GM12878 (cell line): ENCODE measurements at regions not wholly inside any gene's neighbourhood (a gene's known extent, or its start where the extent isn't known, plus 50 kb on each side); places are given as distances from the start of the nearest gene placed in this dataset.

Experiments used
- ATAC-seq: fragments of 200-7000 bp; cut with Tn5 transposase; 3 replicates; pipeline ENCODE4 v1.9.1; 2020; ENCODE audit warnings: mild to moderate bottlenecking, moderate library complexity
- BruUV-seq: library from RNA; stranded (reverse); fragments of 400-500 nt; replicated peaks from 2 replicates; lab custom pipeline; 2021; lab: Mats Ljungman, UMichigan
- CTCF ChIA-PET: fragments of 300-600 bp; sonication (Branson Sonifier 250); formaldehyde crosslinking; extraction: SDS; loops from one replicate; lab custom pipeline; 2021; ENCODE audit warnings: inconsistent platforms; lab: Yijun Ruan, JAX
- POLR2A ChIA-PET: fragments of 350-600 bp; formaldehyde crosslinking; extraction: SDS; loops from one replicate; lab custom pipeline; 2021; ENCODE audit warnings: inconsistent platforms; lab: Charles Lee
- RAD21 ChIA-PET: fragments of 300-600 bp; sonication (Branson Sonifier 250); formaldehyde crosslinking; loops from one replicate; lab custom pipeline; 2023; ENCODE audit warnings: antibody characterized with exemption; ENCODE audit not compliant: unreplicated experiment; lab: Charles Lee
- SMC1A ChIA-PET: fragments of 300-600 bp; sonication (Branson Sonifier 250); formaldehyde crosslinking; loops from one replicate; lab custom pipeline; 2023; ENCODE audit not compliant: unreplicated experiment, uncharacterized antibody; lab: Charles Lee
- DNase-seq: peaks from one replicate; pipeline ENCODE4 v3.0.0-alpha.2; 2011; ENCODE audit warnings: low read depth, low spot score
- FAIRE-seq: peaks from 3 replicates; lab custom pipeline; 2011; peaks lifted over from hg19 to GRCh38; lab: Jason Lieb, UNC
- H2AFZ ChIP-seq: 2 replicates; pipeline ENCODE4 v1.6.0; 2011; ENCODE audit warnings: low read depth, low read length, control low read depth; ENCODE audit not compliant: control insufficient read depth
- H3K27ac ChIP-seq: 2 replicates; pipeline ENCODE4 v1.5.1; 2011; ENCODE audit warnings: control low read depth; ENCODE audit not compliant: control insufficient read depth, insufficient read depth
- H3K27me3 ChIP-seq, 2 experiments: replicated peaks in 1 of 2; 2 replicates each; pipeline versions ENCODE4 v1.6.0 to v1.6.1; 2011; ENCODE audit warnings: low read length in 1 of 2; ENCODE audit not compliant: control insufficient read depth in 2 of 2, insufficient read depth in 2 of 2
- H3K36me3 ChIP-seq, 2 experiments: 2 replicates each; pipeline ENCODE4 v1.5.1; 2011; ENCODE audit warnings: low read length in 1 of 2; ENCODE audit not compliant: control insufficient read depth in 2 of 2, insufficient read depth in 2 of 2
- H3K4me1 ChIP-seq: 2 replicates; pipeline ENCODE4 v1.6.1; 2011; ENCODE audit warnings: mild to moderate bottlenecking, low read length, moderate library complexity, mixed read lengths; ENCODE audit not compliant: control insufficient read depth, insufficient read depth
- H3K4me2 ChIP-seq: 2 replicates; pipeline ENCODE4 v1.6.0; 2011; ENCODE audit warnings: control low read depth; ENCODE audit not compliant: control insufficient read depth, insufficient read depth
- H3K4me3 ChIP-seq: fragments of 200-600 bp; sonication (generic); 2 replicates; pipeline ENCODE4 v1.5.1; 2016
- H3K79me2 ChIP-seq: 2 replicates; pipeline ENCODE4 v1.6.0; 2011; ENCODE audit warnings: low read length; ENCODE audit not compliant: control insufficient read depth, insufficient read depth
- H3K9ac ChIP-seq: 2 replicates; pipeline ENCODE4 v1.8.0; 2011; ENCODE audit warnings: low read length, control low read depth, mixed read lengths; ENCODE audit not compliant: control insufficient read depth, insufficient read depth
- H3K9me3 ChIP-seq: replicated peaks from 3 replicates; pipeline ENCODE4 v1.5.1; 2011; ENCODE audit warnings: mild to moderate bottlenecking, low read length; ENCODE audit not compliant: control insufficient read depth, insufficient read depth
- H4K20me1 ChIP-seq: 2 replicates; pipeline ENCODE4 v1.6.0; 2011; ENCODE audit not compliant: control insufficient read depth, insufficient read depth
- DPF2 ChIP-seq: fragments of 450-650 bp; IDR thresholded peaks from 2 replicates; pipeline ENCODE4 v1.6.1; 2017; ENCODE audit warnings: mild to moderate bottlenecking
- HDAC6 ChIP-seq: fragments of 200-600 bp; sonication (generic); IDR thresholded peaks from one replicate; pipeline ENCODE4 v1.8.0; 2017; ENCODE audit warnings: antibody characterized with exemption; ENCODE audit not compliant: unreplicated experiment
- KDM1A ChIP-seq: fragments of 200-600 bp; sonication (generic); IDR thresholded peaks from 2 replicates; pipeline ENCODE4 v1.6.1; 2016; ENCODE audit warnings: borderline replicate concordance
- PAX8 ChIP-seq: fragments of 450-650 bp; IDR thresholded peaks from 2 replicates; pipeline ENCODE4 v1.6.1; 2017; ENCODE audit warnings: mild to moderate bottlenecking, moderate library complexity
- SIN3A ChIP-seq: IDR thresholded peaks from 2 replicates; pipeline ENCODE4 v1.6.1; 2012; ENCODE audit warnings: low read depth, low read length, improper control_type of control experiment
- whole genome bisulfite sequencing: methylation state at CpG from one replicate; pipeline ENCODE4 v1.1.6; 2016; ENCODE audit warnings: low lambda C conversion rate; ENCODE audit not compliant: insufficient replicate concordance, insufficient coverage; ENCODE audit errors: missing lambda C conversion rate; 5-methylcytosine and 5-hydroxymethylcytosine counted together
- in situ Hi-C: fragments of 300-500 bp; cut with MboI; formaldehyde crosslinking; loops from 9 replicates; pipeline ENCODE4 v1.14.3; 2018; ENCODE audit warnings: mixed read lengths
- intact Hi-C: fragments of 100-400 bp; cut with micrococcal nuclease; formaldehyde crosslinking; loops from one replicate; pipeline ENCODE4 v1.14.2; 2022; ENCODE audit not compliant: unreplicated experiment
- TF ChIP-seq, protein P1 (sequence below): IDR thresholded peaks from 2 replicates; pipeline ENCODE4 v1.6.1; 2012; ENCODE audit warnings: low read length, inconsistent platforms
- TF ChIP-seq, protein P2 (sequence below): fragments of 150-350 bp; IDR thresholded peaks from 2 replicates; pipeline ENCODE4 v1.6.1; 2014; ENCODE audit warnings: mild to moderate bottlenecking, low read depth, low read length
- TF ChIP-seq, protein P3 (sequence below): fragments of 450-650 bp; IDR thresholded peaks from 2 replicates; pipeline ENCODE4 v1.6.1; 2017; ENCODE audit warnings: mild to moderate bottlenecking
- TF ChIP-seq, protein P4 (sequence below): fragments of 450-650 bp; conservative IDR thresholded peaks from 2 replicates; pipeline ENCODE4 v1.6.1; 2017; ENCODE audit warnings: mild to moderate bottlenecking, moderate library complexity

DNA sequence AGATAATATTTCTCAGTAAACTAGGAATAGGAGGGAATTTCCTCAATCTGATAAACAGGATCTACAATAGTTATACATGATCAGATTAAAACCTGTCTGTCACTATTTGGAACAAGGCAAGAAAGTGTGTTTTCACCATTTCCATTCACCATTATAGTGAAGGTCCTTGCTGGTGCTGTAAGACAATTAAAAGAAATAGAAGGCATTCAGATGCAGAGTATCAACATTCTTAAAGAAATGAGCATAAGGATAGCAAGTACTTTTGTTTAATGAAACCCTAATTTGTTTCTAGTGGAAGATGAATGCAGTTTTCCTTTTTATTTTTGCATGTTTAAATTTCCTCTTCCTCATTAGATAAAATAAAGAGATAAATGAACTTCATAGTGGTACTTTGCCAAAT, 693.7 kb downstream of the PLCL1 start:
- DNase-seq, result no peak
- Histone ChIP-seq H3K27ac (no peak overlapping the region), H3K9ac (no peak overlapping the region), H2AFZ (no peak overlapping the region), H4K20me1 (no peaks in the 10 kb centered on the region), H3K36me3 (no peaks in the 10 kb centered on the region), H3K4me1 (no peaks in the 10 kb centered on the region), H3K9me3 (no peaks in the 10 kb centered on the region), H3K4me3 (no peak overlapping the region), H3K27me3 (no peaks in the 10 kb centered on the region), H3K79me2 (no peaks in the 10 kb centered on the region), H3K4me2 (no peak overlapping the region)
- no TSS peak for BruUV-seq
- intact Hi-C loops (no loop called here), in situ Hi-C loops (no loop called here)
- no peak for ATAC-seq
- POLR2A ChIA-PET, result no interaction called here
- TF ChIP-seq KDM1A, result no peak
- TF ChIP-seq PAX8, result no peak
- CTCF ChIA-PET, result no interaction called here
- SMC1A ChIA-PET, result no interaction called here
- RAD21 ChIA-PET, result interaction anchor here (0.7 kb wide), 1 partner anchor 23 kb away, joined by 3 read pairs; no protein-coding TSS in a partner anchor
- FAIRE-seq, result no peak

DNA sequence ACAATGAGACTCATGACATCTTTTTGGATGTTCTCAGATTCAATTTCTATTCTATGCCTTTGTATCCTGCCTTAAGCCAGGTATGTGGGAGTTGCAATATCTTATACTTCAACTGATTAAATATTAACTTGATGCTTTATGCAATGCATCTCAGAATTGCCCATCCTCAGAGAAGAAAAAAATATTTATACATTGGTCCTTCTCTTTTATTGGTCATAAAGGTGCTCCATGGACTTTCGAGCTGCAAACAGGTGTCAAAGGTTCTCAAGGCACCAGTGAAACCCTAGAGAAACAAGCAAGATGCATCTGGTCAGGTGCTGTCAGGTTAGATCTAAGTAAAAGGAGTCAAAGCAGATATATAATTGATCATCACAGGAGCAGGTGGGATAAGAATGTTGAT, 690.5 kb downstream of the PLCL1 start:
- intact Hi-C loops, result no loop called here
- in situ Hi-C loops, result no loop called here
- ChIA-PET CTCF (no interaction called here), SMC1A (no interaction called here), POLR2A (no interaction called here), RAD21 (no interaction called here)
- BruUV-seq, result no TSS peak
- Histone ChIP-seq H3K4me1 (no peaks in the 10 kb centered on the region), H3K79me2 (no peaks in the 10 kb centered on the region), H3K4me2 (no peak overlapping the region), H2AFZ (no peak overlapping the region), H3K27me3 (no peaks in the 10 kb centered on the region), H3K9me3 (no peaks in the 10 kb centered on the region), H4K20me1 (no peaks in the 10 kb centered on the region), H3K4me3 (no peak overlapping the region), H3K9ac (no peak overlapping the region), H3K36me3 (no peaks in the 10 kb centered on the region), H3K27ac (no peak overlapping the region)
- DNase-seq (no peak), ATAC-seq (no peak), FAIRE-seq (no peak)
- 0% methylated on average over 1 of the region's 1 CpG for WGBS
- TF ChIP-seq, protein P1, sequence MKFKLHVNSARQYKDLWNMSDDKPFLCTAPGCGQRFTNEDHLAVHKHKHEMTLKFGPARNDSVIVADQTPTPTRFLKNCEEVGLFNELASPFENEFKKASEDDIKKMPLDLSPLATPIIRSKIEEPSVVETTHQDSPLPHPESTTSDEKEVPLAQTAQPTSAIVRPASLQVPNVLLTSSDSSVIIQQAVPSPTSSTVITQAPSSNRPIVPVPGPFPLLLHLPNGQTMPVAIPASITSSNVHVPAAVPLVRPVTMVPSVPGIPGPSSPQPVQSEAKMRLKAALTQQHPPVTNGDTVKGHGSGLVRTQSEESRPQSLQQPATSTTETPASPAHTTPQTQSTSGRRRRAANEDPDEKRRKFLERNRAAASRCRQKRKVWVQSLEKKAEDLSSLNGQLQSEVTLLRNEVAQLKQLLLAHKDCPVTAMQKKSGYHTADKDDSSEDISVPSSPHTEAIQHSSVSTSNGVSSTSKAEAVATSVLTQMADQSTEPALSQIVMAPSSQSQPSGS, result no peak
- TF ChIP-seq, protein P2, sequence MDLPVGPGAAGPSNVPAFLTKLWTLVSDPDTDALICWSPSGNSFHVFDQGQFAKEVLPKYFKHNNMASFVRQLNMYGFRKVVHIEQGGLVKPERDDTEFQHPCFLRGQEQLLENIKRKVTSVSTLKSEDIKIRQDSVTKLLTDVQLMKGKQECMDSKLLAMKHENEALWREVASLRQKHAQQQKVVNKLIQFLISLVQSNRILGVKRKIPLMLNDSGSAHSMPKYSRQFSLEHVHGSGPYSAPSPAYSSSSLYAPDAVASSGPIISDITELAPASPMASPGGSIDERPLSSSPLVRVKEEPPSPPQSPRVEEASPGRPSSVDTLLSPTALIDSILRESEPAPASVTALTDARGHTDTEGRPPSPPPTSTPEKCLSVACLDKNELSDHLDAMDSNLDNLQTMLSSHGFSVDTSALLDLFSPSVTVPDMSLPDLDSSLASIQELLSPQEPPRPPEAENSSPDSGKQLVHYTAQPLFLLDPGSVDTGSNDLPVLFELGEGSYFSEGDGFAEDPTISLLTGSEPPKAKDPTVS, result no peak
- TF ChIP-seq, protein P3, sequence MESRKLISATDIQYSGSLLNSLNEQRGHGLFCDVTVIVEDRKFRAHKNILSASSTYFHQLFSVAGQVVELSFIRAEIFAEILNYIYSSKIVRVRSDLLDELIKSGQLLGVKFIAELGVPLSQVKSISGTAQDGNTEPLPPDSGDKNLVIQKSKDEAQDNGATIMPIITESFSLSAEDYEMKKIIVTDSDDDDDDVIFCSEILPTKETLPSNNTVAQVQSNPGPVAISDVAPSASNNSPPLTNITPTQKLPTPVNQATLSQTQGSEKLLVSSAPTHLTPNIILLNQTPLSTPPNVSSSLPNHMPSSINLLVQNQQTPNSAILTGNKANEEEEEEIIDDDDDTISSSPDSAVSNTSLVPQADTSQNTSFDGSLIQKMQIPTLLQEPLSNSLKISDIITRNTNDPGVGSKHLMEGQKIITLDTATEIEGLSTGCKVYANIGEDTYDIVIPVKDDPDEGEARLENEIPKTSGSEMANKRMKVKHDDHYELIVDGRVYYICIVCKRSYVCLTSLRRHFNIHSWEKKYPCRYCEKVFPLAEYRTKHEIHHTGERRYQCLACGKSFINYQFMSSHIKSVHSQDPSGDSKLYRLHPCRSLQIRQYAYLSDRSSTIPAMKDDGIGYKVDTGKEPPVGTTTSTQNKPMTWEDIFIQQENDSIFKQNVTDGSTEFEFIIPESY, result no peak
- TF ChIP-seq SIN3A (no peak), DPF2 (no peak), HDAC6 (no peak)
- TF ChIP-seq, protein P4, sequence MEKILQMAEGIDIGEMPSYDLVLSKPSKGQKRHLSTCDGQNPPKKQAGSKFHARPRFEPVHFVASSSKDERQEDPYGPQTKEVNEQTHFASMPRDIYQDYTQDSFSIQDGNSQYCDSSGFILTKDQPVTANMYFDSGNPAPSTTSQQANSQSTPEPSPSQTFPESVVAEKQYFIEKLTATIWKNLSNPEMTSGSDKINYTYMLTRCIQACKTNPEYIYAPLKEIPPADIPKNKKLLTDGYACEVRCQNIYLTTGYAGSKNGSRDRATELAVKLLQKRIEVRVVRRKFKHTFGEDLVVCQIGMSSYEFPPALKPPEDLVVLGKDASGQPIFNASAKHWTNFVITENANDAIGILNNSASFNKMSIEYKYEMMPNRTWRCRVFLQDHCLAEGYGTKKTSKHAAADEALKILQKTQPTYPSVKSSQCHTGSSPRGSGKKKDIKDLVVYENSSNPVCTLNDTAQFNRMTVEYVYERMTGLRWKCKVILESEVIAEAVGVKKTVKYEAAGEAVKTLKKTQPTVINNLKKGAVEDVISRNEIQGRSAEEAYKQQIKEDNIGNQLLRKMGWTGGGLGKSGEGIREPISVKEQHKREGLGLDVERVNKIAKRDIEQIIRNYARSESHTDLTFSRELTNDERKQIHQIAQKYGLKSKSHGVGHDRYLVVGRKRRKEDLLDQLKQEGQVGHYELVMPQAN, result no peak
